HG03045 (cell line): ENCODE measurements at regions not wholly inside any gene's neighbourhood (a gene's known extent, or its start where the extent isn't known, plus 50 kb on each side); places are given as distances from the start of the nearest gene placed in this dataset.
"Not testable (repeated sequence)": the region's sequence is repeated elsewhere in the genome, so short reads cannot be mapped to it uniquely, and the experiment has no call there.

ENCODE experiments used
- ATAC-seq: cut with Tn5 transposase; IDR thresholded peaks from one replicate; pipeline ENCODE4 v1.9.1; 2021; ENCODE audit warnings: mild to moderate bottlenecking, moderate library complexity; ENCODE audit not compliant: unreplicated experiment

GRCh38 chr4:23972187-23972586, 82.3 kb upstream of the PPARGC1A start:
- ATAC-seq: no peak

DNA sequence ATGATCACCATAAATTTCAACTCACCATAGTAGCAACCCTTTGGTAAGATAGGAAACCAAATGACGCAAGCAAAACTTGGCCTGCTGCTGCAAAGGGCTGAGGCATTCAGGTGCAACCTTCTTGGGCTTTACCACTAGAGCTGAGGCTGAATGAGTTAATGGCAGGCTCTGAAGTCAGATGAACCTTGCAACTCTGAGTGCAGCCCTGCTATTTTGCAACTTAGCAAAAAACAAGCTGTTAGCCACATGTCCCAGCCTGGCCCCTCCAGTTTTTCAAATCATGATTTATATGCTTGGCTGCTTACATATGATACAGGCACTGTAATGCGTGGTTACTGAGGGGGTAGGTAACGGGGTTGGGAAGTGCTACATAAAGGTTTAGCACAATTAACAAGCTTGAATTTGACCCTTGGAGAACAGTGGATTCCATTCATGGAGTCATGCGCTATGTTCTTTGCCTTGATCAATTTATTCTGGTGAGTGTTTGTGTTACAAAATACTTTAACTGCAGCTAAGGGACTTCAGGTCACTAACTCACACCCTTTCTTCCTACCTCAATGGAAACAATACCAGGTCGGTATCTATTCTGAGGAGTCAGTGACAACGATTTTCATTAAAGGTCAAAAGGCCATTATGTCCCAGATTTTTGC, 80.5 kb upstream of the PPARGC1A start:
- no peak for ATAC-seq

DNA sequence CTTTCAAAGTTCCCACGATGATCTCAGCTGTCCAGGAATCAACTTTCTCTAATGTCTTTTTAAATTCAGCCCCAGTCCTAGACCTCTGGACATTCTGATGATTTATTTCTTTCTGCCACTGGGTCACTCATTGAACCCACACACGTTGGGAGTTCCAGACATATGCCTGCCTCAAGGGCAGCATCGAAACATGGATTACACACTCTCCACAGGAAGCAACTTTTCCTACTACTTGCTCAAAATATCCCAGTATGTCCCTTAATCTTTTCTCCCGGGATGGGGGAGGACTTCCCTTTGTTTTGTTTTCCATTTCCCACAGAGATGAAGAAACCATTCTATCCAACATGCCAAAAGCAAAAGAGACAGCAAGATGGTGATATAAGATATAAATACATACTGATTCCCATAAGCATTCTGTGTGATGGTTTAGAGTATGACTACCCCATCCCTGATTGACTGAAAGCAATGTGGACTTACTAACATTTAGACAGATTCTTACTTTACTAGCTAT, 79.8 kb upstream of the PPARGC1A start:
- ATAC-seq: no peak

DNA sequence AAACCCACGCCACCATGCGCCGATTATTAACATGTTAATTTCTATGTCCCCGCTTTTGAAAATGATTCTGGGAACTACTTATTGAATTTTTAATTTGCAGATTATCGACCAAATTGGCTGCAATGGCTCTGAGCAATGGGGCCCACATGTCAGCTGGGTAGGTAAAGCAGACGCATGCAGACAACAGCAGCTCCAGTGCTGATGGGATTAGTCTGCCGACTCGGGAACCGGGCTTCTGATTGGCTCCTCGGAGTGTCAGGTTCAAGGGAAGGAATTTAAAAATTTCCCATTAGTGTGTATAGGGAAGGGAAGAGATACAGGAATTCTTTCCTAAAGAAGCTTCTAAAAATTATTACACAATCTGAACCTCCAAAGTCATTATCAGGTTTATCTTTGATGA, 77.4 kb upstream of the PPARGC1A start:
- ATAC-seq: no peak

DNA sequence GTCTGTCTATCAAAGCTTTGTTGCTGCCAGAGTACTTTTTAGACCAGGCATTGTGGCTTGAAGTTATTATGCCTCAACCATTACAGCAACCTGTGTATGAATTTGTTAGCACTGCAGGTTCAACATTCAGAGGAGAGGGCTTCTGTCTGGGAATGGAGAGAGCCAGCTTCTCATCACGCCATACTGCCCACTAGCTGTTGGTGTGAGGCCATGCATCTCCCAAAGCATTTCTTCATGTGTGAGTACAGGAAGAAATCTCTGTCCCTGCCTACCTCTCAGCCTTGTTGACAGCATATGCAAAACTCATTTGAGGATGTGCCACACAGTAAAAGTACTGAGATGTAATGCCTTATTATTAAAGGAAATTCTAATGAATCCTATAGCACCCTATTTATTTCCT, 76.9 kb upstream of the PPARGC1A start:
- ATAC-seq: no peak

- ATAC-seq: no peak
Measured at GRCh38 chr4:23962462-23962861, 72.6 kb upstream of the PPARGC1A start.

DNA sequence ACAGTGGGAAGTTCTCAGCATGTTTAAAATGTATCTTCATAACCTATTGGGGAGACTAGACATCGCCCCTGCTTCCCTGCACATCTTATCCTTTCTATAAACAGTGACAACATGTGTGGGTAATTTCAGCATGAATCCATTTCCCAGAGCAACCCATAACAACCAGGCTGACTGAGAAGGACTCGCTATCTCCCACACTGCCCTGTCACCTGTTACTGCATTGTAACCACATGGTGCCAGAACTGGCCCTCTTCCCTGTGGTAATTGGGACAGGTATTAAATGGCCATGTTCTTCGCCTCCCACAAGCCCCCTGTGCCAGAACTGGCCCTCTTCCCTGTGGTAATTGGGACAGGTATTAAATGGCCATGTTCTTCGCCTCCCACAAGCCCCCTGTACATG, 71.5 kb upstream of the PPARGC1A start:
- ATAC-seq: not testable (repeated sequence)

GRCh38 chr4:23959396-23960148, 69.7 kb upstream of the PPARGC1A start:
- ATAC-seq: no peak

DNA sequence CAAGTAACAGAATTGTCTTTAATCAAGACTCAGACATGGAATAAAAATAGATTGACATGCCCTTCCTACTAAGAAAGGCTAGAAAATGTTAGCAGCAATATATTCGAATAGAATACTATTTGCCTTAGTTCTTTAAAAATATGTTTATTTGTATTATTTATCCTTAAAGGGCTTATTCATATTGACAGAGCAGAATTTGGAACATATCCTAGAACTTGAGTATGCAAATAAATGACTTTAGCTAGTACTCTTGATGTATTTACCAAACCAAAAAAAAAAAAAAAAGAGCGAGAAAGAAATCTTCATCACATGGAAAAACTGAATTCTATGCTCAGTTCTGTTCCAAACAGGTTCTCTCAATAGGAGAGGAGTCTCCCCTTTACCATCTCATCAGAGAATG, 68.9 kb upstream of the PPARGC1A start:
- no peak for ATAC-seq

DNA sequence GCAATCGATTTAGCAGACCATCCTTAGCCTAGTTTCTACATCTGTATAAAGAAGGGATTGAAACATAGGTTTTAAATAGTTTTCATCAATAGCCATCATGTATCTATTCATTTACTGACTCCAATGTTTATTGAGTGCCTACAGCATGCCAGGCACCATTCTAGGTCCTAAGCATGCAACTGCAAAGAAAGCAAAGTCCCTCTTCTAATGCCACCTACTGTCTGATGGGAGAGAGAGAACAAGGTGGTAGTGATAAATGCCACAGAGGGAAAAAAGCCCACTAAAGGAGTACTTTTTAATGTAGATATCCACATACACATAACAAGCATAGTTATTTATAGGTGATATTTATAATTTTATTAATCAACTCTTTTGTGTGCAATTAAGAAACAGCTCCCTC, 67.6 kb upstream of the PPARGC1A start:
- no peak for ATAC-seq

GRCh38 chr4:23956601-23957364, 66.9 kb upstream of the PPARGC1A start:
- no peak for ATAC-seq

GRCh38 chr4:23952258-23952657, 62.4 kb upstream of the PPARGC1A start:
- ATAC-seq: no peak

DNA sequence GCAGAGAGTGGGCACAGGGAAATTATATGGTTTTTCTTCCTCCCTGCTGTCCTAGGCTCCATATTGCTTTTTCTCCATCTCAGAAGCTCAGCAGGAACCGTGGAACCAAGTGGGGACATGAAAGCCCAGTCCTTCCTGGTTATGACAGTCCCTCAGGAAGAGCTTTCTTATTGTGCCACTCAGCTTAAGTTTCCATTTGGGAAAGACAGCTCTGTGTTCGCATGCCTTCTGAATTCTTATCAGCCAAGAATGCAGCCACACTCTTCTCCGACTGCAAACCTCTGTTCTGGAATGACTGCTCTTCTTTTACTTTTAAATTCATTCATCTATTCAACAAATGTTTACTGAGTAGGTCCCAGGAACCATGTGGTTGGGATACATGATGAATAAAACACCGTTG, 58.0 kb upstream of the PPARGC1A start:
- no peak for ATAC-seq

DNA sequence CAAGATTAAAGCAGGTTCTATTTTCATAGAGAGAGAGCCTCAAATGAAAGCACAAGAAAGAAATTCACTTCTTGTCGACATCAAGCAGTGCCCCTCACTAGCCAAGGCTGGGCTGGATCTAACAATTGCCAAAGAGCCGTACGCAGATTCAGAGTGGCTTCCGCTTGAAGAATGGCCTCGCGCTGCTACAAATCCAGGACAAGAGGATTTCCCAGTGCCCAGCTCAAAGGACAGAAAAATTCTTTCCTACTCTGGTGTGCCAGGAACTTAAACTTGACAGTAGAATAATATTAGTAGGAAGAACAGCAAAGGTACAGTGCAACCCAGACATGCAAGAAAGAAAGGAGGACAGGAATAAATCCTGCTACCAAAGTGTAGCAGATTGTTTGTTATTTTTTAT, 56.5 kb upstream of the PPARGC1A start:
- ATAC-seq: no peak

- no peak for ATAC-seq
Measured at GRCh38 chr4:23945451-23946017, 55.7 kb upstream of the PPARGC1A start.

- not testable (repeated sequence) for ATAC-seq
Measured at GRCh38 chr4:23944556-23944955, 54.7 kb upstream of the PPARGC1A start.

- no peak for ATAC-seq
Measured at GRCh38 chr4:23943478-23943877, 53.6 kb upstream of the PPARGC1A start.

DNA sequence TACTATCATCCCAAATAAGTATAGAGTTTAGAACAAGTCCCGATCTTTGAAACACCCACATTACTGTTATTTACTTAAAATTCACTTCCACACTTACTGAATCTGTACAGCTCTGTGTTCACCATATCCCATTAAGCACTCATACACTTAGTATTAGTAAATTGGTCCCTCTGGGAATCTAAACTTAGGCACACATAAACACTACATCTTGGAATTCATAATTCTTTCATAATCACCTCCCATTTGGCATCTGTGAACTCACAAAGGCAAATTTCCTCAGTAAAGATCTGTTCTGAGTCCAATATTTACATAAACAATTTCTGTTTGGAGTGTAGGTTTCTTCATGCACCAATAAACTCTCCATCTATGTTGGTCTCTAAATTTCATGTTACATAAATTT, 52.6 kb upstream of the PPARGC1A start:
- no peak for ATAC-seq
